CD4-positive, alpha-beta T cell treated with Interleukin-2 at 100 ng/mL for 4 hours (primary cell): ENCODE measurements at regions not wholly inside any gene's neighbourhood (a gene's known extent, or its start where the extent isn't known, plus 50 kb on each side); places are given as distances from the start of the nearest gene placed in this dataset.
A peak's percentile ranks its signal among the peaks of the same experiment; 100 is the strongest.

Experiments
- DNase-seq: peaks from one replicate; pipeline ENCODE4 v3.0.0-alpha.2; 2020; ENCODE audit warnings: low spot score

GRCh38 chr10:44854693-44855350 lies 56.3 kb upstream of the TMEM72 start:
- DNase-seq = no peak

DNA sequence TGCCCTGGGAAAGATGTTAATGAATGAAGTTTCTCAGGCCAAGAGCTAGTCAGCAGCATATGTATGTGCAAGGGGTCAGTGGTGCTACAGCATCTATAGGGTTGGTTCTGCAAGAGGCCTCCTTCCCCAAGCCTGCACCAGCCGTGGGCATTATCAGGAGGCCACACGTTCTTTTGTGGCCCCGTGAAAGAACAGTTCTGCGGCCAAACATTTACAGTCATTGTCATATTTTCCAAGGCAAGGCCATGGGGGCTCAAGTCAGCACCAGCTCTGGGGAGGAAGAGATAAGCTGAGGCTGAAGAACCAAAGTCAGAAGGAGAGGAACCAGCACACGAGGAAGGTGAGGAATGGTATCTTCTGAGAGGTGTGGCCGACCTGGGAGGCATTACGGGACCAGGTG lies 54.4 kb upstream of the TMEM72 start:
- DNase-seq = no peak

- DNase-seq = peak; percentile 47
Observed at GRCh38 chr10:44857363-44858016, 53.6 kb upstream of the TMEM72 start.

DNA sequence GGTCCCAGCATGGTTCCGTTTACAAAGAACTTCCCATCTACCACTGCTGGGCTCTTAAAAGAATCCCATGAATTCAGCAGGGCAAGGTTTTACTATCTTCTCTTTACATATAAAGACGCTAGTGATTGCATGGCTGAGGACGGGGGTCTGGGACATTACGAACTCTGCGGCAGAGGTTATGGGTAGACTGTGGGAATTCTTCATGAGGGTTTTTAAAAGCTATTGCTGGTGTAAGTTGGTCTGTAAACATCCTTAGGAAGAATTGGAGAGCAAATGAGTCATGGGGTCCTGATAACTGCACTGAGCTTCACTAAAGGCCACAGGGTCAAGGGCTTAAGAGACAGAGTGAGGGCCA lies 53.1 kb upstream of the TMEM72 start:
- DNase-seq = no peak

- no peak for DNase-seq
Observed at GRCh38 chr10:44858988-44859387, 52.1 kb upstream of the TMEM72 start.

GRCh38 chr10:44859546-44860285 lies 51.4 kb upstream of the TMEM72 start:
- no peak for DNase-seq

- DNase-seq = no peak
Observed at GRCh38 chr10:44860811-44861736, 50.1 kb upstream of the TMEM72 start.
